GM21529 (cell line): ENCODE measurements at regions not wholly inside any gene's neighbourhood (a gene's known extent, or its start where the extent isn't known, plus 50 kb on each side); places are given as distances from the start of the nearest gene placed in this dataset.

ENCODE experiments used
- ATAC-seq: cut with Tn5 transposase; IDR thresholded peaks from one replicate; pipeline ENCODE4 v1.9.1; 2021; ENCODE audit not compliant: unreplicated experiment

GRCh38 chr4:182015893-182016292 is 227.3 kb upstream of the TENM3 start:
- ATAC-seq, result peak; percentile 32

DNA sequence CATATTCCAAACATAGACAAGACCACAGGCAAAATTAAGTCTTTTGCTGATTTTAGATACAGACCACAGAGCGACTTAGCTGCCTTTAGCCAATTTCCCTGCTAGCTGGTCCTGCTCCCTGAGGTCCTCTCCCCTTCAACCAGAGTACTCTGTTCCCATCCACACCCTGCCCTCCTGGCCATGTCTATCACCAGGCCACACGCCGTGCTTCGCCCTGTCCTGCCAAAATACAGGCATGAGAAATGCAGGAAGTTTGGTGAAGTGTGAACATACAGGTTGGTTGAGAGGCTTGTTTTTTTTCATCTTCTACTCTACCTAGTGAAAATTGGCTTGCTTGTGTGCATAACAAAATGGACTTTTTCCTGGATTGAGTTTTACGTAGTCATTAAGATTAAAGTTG is 226.2 kb upstream of the TENM3 start:
- ATAC-seq, result no peak

DNA sequence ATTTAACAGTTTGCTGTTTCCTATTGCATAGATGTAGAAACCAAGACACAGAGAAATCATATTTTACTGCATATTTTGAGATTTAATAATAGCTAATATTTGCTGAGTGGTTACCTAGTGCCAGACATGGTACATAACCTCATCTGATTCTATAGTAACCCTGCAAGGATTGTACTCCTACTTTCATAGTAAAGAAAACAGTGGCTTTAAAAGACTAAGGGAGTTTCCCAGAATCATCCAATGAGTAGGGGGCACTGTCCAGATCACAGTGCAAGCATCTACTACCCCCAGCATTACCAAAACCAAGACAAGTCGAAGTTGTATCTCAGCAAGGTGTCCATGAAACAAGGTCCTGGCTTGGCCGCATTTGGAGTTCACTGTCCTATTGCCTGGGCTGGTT is 224.5 kb upstream of the TENM3 start:
- peak; percentile 43 for ATAC-seq

DNA sequence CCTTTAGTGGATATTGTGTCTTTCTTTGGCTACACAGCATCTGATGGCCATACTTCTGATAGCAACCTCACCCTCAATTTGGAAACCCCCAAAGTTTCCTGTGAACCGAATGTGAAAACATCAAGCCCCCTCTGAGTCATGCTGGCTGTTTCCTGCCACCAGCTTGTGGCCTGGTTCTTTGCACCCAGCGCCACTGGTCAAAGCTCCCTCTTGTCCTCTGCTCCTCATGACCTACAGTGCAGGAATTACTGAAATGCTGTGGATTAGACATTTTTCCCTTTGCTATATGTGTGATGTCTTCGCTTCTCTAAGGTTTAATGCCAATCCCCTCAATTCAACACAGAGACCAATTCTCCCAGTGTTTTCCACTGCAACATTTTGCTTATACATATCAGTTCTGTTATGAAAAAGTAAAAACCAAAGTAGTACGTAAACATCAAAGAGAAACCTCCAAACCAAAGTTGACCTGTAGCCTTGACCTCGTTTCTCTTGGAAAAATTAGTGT is 224.0 kb upstream of the TENM3 start:
- ATAC-seq, result peak; percentile 82

GRCh38 chr4:182022909-182023308 is 220.3 kb upstream of the TENM3 start:
- no peak for ATAC-seq

- no peak for ATAC-seq
These were observed 219.7 kb upstream of the TENM3 start for GRCh38 chr4:182023469-182023868.

DNA sequence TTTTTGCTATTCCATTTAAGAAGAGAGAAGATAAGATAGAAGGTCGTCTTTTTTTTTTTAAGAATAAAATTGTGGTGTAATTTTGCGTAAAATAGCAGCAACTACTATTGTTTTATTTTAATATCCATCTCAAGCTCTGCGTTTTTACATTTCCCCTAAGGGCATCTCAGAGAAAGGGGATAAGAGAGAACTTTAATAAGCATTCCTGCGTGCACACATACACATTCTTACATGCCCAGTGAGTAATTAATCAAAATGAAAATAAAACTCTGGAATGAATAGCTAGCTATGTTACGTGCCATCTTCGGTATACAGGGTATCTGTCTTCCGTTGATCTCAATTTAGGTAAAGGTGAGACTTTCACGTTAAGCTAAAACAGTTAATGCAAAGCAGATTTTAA is 200.3 kb upstream of the TENM3 start:
- ATAC-seq, result no peak

DNA sequence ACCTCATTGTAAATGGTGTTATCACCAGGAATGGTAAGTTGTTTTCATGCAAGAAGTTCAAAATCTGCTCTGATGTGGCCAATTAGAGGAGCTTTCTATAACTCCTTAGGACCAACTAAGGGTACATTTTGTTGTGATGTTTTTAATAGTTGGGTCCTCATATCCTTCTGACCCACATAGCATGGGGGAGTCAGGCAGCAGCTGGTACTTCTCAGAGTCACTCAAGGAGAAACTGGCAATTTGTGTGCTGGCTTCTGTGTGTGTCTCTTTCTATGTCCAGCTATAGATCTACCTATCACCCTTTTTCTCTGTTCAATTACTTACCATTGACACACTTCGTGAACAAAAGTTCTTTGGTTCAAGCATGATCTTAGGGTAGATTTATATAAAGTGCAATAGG is 194.3 kb upstream of the TENM3 start:
- ATAC-seq, result no peak

DNA sequence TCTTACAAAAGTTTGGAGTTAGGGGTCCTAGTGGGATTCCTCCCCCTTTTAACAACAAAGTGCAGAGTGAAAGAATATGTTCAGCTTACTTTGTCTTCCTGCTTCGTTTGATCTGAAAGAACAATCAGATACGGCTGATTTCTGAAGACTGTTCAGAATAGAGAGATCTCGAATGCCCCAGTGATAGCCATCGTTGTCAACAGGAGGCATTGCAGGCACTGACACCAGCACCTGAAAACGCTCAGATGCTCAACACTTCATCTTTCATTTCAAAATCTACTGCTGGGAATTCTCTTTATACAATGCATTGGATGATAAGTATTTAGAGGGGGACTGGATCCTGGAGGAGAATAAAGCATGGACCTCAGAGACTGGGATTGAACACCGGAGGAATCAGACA is 186.3 kb upstream of the TENM3 start:
- no peak for ATAC-seq

GRCh38 chr4:182062458-182062857 is 180.7 kb upstream of the TENM3 start:
- ATAC-seq, result no peak

- ATAC-seq, result no peak
These were observed 180.3 kb upstream of the TENM3 start for GRCh38 chr4:182062936-182063335.

DNA sequence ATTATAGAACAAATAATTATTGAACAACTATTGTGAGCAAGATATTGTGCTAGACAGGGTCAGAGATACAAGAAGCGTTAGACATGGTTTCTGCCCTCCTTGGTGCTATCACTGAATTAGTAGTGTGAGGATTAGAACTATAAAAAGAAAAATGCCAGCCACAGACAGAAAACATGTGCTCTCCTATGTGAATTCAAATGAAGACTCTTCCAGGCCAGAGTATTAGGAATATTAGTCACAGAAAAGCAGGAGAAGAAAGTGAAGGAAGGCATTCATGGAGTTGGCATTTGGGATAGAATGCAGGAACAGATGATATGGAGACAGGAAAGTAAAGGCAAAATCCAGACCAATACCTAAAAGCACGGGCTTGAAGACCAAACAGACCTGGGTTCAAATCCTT is 179.6 kb upstream of the TENM3 start:
- ATAC-seq, result no peak

DNA sequence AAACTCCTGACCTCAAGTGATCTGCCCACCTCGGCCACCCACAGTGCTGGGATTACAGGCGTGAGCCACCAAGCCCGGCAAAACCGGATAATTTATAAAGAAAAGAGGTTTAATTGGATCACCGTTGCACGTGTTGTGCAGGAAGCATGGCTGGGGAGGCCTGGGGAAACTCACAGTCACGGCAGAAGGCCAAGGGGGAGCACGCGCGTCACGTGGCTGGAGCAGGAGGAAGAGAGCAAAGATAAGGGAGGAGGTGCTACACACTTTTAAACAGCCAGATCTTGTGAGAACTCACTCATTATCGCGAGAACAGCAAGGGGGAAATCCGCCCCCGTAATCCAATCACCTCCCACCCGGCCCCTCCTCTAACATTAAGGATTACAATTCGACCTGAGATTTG is 177.9 kb upstream of the TENM3 start:
- ATAC-seq, result no peak

DNA sequence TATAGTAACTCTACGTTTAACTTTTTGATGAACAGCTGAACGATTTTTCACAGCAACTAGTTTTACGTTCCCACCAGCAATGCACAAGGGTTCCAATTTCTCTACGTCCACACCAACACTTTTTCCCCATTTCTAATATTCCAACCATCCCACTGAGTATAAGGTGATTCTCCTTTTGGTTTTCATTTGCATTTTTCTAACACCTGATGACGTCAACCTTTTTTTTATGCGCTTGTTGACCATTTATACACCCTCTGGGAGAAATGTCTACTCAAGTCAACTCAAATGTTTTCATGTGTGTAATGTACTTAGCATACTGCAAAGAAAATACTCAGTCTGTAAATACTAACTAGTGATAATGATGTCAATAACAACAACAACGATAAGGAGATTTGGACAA is 177.2 kb upstream of the TENM3 start:
- ATAC-seq, result no peak

- no peak for ATAC-seq
These were observed 175.4 kb upstream of the TENM3 start for GRCh38 chr4:182067828-182068227.

DNA sequence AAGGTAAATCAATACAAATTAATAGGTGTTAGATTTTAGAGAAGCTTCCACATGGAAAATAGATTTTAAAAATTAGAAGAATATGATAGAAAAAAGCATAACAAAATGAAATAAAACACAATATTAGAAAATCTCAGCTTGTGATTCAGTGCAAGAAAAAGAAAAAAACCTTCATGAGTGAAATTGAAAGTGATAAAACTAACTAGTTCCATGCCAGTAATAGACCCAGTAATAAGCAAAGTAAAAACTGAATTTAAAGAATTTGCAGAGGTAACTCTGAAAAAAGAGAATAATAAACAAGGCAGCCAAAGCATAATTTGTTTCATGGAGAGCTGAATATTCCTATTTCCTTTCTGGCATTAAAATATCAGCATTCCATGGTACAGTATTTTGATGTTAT is 174.3 kb upstream of the TENM3 start:
- no peak for ATAC-seq

DNA sequence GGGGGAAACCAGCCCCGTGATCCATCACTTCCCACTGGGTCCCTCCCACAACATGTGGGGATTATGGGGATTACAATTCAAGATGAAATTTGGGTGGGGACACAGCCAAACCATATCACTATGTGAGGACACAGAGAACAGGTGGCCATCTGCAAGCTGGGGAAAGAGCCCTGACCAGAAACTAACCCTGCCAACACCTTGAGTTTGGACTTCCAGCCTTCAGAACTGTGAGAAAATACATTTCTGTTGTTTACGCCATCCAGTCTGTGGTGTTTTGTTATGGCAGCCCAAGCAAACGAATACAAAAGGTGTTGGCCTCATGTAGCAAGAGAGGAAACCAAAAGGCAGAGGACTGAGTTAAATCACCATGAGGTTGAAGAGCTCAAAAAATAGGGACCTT is 169.9 kb upstream of the TENM3 start:
- ATAC-seq, result no peak

GRCh38 chr4:182074139-182074538 is 169.1 kb upstream of the TENM3 start:
- no peak for ATAC-seq

GRCh38 chr4:182074810-182075209 is 168.4 kb upstream of the TENM3 start:
- ATAC-seq, result no peak

- no peak for ATAC-seq
These were observed 160.3 kb upstream of the TENM3 start for GRCh38 chr4:182082910-182083309.

DNA sequence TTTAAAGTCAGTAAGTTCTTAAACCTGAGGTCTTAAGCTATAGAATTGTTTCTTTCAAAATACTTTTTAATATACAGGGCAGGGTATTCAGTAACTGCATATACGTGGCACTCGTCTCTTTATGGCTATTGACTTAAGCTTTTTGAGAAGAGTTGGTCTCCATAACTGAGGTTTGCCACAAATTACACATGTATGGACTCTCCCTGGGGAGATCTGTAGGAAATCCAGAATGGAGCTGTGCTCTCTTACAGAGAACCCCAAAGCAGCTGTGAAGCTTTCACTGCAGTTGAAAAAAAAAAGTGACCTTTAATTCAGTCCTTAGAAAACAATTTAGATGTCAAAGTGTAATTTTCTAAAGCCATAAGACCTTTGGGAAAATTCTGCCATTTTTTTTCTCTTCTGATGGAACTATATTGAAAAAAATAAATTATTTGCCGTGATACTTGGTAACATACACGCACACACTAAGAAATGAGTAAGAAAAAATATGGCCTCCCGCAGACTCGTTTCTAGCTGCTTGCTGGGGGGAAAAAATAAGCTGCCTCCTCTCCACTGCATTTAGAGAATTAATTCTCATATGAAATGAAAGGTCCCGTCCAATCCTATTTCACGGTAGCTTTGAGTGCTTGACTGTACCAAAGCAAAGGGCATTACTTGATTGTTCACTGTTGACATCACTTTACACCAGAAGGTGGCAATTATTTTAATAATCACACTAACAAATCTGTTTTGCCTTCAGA is 159.4 kb upstream of the TENM3 start:
- ATAC-seq, result no peak

GRCh38 chr4:182085051-182085480 is 158.1 kb upstream of the TENM3 start:
- ATAC-seq, result no peak

DNA sequence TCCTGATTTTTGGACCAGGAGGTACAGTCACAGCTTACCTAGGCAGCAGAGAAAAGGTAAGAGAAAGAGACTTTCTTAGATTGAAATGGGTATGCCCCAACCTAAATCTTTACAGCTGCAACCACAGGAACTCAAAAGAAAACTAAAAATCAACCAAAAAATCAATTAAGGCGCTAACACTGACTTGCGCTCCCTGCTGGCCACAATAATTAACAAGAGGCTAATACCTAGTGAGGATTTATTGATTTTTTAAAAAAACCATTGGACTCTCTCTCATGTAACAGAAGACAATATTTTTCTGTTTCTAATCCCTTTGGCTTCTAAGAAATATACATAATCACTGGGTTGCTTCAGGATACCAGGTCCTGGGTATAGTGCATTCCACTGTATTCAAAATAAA is 153.9 kb upstream of the TENM3 start:
- no peak for ATAC-seq
